MM.1S (cell line): ENCODE measurements at regions not wholly inside any gene's neighbourhood (a gene's known extent, or its start where the extent isn't known, plus 50 kb on each side); places are given as distances from the start of the nearest gene placed in this dataset.
"Not testable (repeated sequence)": the region's sequence is repeated elsewhere in the genome, so short reads cannot be mapped to it uniquely, and the experiment has no call there.

Experiments
- CTCF ChIP-seq: fragments of 300-600 bp; sonication (generic); IDR thresholded peaks from 2 replicates; pipeline ENCODE4 v1.5.1; 2016; ENCODE audit warnings: antibody characterized with exemption, low read length, mixed read lengths
- EZH2 ChIP-seq: fragments of 300-600 bp; sonication (generic); optimal IDR thresholded peaks from 2 replicates; pipeline ENCODE3; 2017; ENCODE audit warnings: low read depth, mild to moderate bottlenecking, antibody characterized with exemption, low read length, mixed read lengths
- EZH2phosphoT487 ChIP-seq: fragments of 300-600 bp; sonication (generic); IDR thresholded peaks from 2 replicates; pipeline ENCODE4 v1.6.1; 2018; ENCODE audit warnings: antibody characterized with exemption, low read length

DNA sequence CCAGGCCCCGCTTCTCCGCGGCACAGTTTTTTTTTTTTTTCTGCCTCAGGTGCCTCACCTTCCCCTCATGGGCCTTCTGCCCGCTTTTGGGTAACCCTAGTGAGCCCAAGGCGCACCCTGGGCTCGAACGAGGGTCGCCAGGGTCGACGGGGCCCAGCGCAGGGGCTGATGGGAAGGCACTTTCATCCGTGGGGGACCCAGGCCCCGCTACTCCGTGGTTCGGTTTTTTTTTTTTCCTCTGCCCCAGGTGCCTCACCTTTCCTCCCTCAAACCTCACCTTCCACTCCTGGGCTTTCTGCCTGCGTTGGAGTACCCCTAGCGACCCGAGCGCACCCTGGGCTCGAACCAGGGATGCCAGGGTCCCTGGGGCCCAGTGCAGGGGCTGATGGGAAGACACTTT is 1569.8 kb downstream of the TSPY10 start:
- TF ChIP-seq CTCF, EZH2, EZH2phosphoT487: not testable (repeated sequence)
